GM13976 (cell line): ENCODE measurements at regions not wholly inside any gene's neighbourhood (a gene's known extent, or its start where the extent isn't known, plus 50 kb on each side); places are given as distances from the start of the nearest gene placed in this dataset.

Experiments
- DNase-seq: peaks from one replicate; pipeline ENCODE4 v3.0.0; 2012; ENCODE audit warnings: low spot score
- CTCF ChIP-seq: IDR thresholded peaks from 2 replicates; pipeline ENCODE4 v1.5.1; 2012; ENCODE audit warnings: borderline replicate concordance, mild to moderate bottlenecking; ENCODE audit not compliant: insufficient read depth; ENCODE audit errors: extremely low read depth, missing control alignments, control extremely low read depth
- in situ Hi-C: fragments of 300-500 bp; cut with MboI; formaldehyde crosslinking; loops from one replicate; pipeline ENCODE4 v1.12.0; 2022; ENCODE audit warnings: low sequenced_read_pairs, mixed read lengths, inconsistent platforms; ENCODE audit not compliant: unreplicated experiment

- in situ Hi-C loops = loop anchor here (25.0 kb wide), 1 partner anchor 1517 kb away; no protein-coding TSS in a partner anchor
- DNase-seq = no peak
- no peak for TF ChIP-seq CTCF
Observed at GRCh38 chr10:4754143-4754542, 71.9 kb upstream of the AKR1E2 start.

- in situ Hi-C loops = loop anchor here (25.0 kb wide), 1 partner anchor 1514 kb away; no protein-coding TSS in a partner anchor
- no peak for DNase-seq
- no peak for TF ChIP-seq CTCF
Observed at GRCh38 chr10:4751211-4751610, 74.8 kb upstream of the AKR1E2 start.

DNA sequence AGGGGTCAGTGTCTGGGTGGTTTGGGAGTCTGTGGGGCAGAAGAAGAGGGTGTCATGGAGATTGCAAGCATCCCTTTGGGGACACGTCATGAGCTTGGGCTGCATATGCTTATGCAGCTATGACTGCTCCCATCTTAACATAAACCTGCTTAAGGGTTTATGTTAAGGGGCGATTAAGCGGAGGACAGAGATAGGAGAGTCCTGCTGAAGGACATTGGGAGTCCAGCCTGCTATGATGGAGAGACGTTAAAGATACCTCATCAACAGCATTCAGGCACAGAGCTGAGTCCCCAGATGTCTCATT is 76.8 kb upstream of the AKR1E2 start:
- in situ Hi-C loops = no loop called here
- TF ChIP-seq CTCF = no peak
- no peak for DNase-seq

DNA sequence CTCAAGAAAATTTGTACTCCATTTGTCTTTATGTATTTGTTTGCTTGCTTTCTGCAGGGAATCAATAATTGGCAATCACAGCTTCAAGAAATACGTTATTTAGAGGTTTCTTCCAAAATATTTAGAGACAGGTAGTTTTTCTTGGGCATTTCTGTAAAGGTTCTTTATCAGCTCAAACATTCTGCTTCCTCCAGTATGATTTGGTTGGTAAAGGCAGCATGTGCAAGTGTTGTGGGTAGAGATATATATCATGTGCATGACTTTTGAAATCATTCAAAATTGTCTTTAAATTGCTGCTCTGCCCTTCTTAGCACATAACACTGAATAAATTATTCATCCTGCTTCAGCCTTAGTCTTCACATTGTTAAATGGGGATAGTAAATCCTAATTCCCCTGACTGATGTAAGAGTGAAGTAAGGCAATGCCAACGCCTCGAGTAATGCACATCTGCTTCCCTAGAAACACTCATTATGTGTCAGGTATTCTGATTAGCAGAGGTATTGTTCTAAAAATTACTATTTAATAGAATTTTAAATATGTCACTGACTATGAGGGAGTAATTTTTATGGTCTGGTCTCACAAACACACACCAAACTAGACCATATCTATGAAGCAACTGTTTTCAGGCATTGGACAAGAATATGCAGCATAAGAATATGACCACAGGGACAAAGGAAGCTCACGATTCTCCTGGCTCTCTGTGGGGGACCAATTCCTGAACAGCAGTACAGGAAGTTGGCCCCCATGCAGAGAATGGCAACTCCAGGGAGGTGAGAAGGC is 77.3 kb upstream of the AKR1E2 start:
- TF ChIP-seq CTCF = no peak
- DNase-seq = no peak
- in situ Hi-C loops = no loop called here

DNA sequence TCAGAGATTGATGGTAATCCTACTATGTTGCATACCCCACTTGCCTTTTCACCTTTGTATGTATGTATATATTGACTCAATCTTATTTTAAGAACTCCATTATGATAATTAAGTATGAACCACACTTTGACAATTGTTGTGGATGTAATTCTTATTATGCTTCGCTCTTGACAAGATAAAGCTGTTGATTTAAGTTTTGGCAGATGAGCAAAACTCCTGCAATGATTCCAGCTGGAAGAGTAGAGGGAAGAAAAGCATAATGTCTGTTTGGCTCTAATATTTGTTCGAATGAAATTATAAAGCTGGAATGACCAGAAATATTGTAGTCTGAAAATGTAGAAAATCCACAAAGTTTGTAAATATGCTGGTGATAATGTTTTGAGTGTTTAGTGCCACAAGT is 83.8 kb upstream of the AKR1E2 start:
- in situ Hi-C loops = no loop called here
- no peak for DNase-seq
- TF ChIP-seq CTCF = no peak

- TF ChIP-seq CTCF = no peak
- in situ Hi-C loops = no loop called here
- no peak for DNase-seq
Observed at GRCh38 chr10:4740471-4740870, 85.5 kb upstream of the AKR1E2 start.
